T-cell (primary cell): ENCODE measurements at regions not wholly inside any gene's neighbourhood (a gene's known extent, or its start where the extent isn't known, plus 50 kb on each side); places are given as distances from the start of the nearest gene placed in this dataset.

Source experiments
- ATAC-seq, 4 experiments: fragments of 200-7000 bp in 3 of 4; fragments of 150-1000 bp in 1 of 4; cut with Tn5 transposase; replicated peaks in 1 of 4; 1 replicate in 3 of 4; 2 replicates in 1 of 4; pipeline ENCODE4 v1.10.0; 2021; ENCODE audit warnings: moderate library complexity in 3 of 4, mild to moderate bottlenecking in 2 of 4, moderate number of reproducible peaks in 1 of 4
- CTCF ChIA-PET, 2 donors: fragments of 300-600 bp; sonication (Branson Sonifier 250); formaldehyde crosslinking; loops; one replicate each; lab custom pipeline; 2022; ENCODE audit warnings: antibody characterized with exemption in 2 of 2; lab: Charles Lee
- POLR2A ChIA-PET, 2 donors: fragments of 300-600 bp; sonication (Branson Sonifier 250); formaldehyde crosslinking; loops; one replicate each; lab custom pipeline; 2022; ENCODE audit warnings: antibody characterized with exemption in 2 of 2; lab: Charles Lee
- DNase-seq, 35 experiments: peaks; one replicate each; pipeline versions ENCODE4 v3.0.0 to v3.0.0-alpha.2; 2013 to 2023
- H3K27ac ChIP-seq: one replicate; pipeline ENCODE4 v1.5.1; 2013; ENCODE audit warnings: low read length
- H3K27me3 ChIP-seq, 2 experiments: replicated peaks in 1 of 2; 1 replicate in 1 of 2; 2 replicates in 1 of 2; pipeline versions ENCODE4 v1.6.1 to v1.7.0; 2013; ENCODE audit warnings: low read length in 1 of 2, mixed read lengths in 1 of 2; ENCODE audit not compliant: control insufficient read depth in 2 of 2, insufficient read depth in 2 of 2; ENCODE audit errors: extremely low read depth in 1 of 2
- H3K36me3 ChIP-seq, 2 donors: 1 replicate in 1 of 2; 2 replicates in 1 of 2; pipeline versions ENCODE4 v1.6.1 to v1.7.0; 2013; ENCODE audit warnings: low read length in 1 of 2; ENCODE audit not compliant: control insufficient read depth in 2 of 2, insufficient read depth in 1 of 2; ENCODE audit errors: extremely low read depth in 1 of 2
- H3K4me1 ChIP-seq, 2 experiments: 1 replicate in 1 of 2; 2 replicates in 1 of 2; pipeline versions ENCODE4 v1.6.1 to v1.7.0; 2013; ENCODE audit warnings: low read length in 2 of 2, mixed read lengths in 1 of 2; ENCODE audit not compliant: insufficient read depth in 2 of 2, control insufficient read depth in 1 of 2; ENCODE audit errors: extremely low read depth in 1 of 2
- H3K4me3 ChIP-seq, 2 donors: 1 replicate in 1 of 2; 2 replicates in 1 of 2; pipeline versions ENCODE4 v1.5.1 to v1.7.0; 2013; ENCODE audit warnings: mild to moderate bottlenecking in 2 of 2, low read length in 1 of 2, moderate library complexity in 1 of 2; ENCODE audit not compliant: control insufficient read depth in 1 of 2; ENCODE audit errors: extremely low read depth in 1 of 2
- H3K9me3 ChIP-seq: 2 replicates; pipeline ENCODE4 v1.7.0; 2013
- H3K27ac Mint-ChIP-seq, 2 donors: one replicate each; pipeline ENCODE4 v1.8.0; 2020 to 2021; ENCODE audit warnings: mild to moderate bottlenecking in 2 of 2, mixed read lengths in 2 of 2
- H3K27me3 Mint-ChIP-seq, 2 donors: one replicate each; pipeline ENCODE4 v1.8.0; 2021 to 2022; ENCODE audit warnings: mixed read lengths in 2 of 2
- H3K36me3 Mint-ChIP-seq: one replicate; pipeline ENCODE4 v1.8.0; 2021; ENCODE audit warnings: mixed read lengths
- H3K4me1 Mint-ChIP-seq, 3 donors: one replicate each; pipeline ENCODE4 v1.8.0; 2020 to 2022; ENCODE audit warnings: mixed read lengths in 3 of 3, mild to moderate bottlenecking in 1 of 3
- H3K4me3 Mint-ChIP-seq, 3 donors: one replicate each; pipeline ENCODE4 v1.8.0; 2020 to 2022; ENCODE audit warnings: mild to moderate bottlenecking in 3 of 3, mixed read lengths in 3 of 3, moderate library complexity in 3 of 3
- H3K9me3 Mint-ChIP-seq, 3 donors: one replicate each; pipeline ENCODE4 v1.8.0; 2020 to 2022; ENCODE audit warnings: mixed read lengths in 3 of 3
- WGBS: methylation state at CpG from one replicate; pipeline ENCODE4 v1.1.5; 2013; ENCODE audit warnings: missing lambda C conversion rate; ENCODE audit not compliant: insufficient coverage; 5-methylcytosine and 5-hydroxymethylcytosine counted together

DNA sequence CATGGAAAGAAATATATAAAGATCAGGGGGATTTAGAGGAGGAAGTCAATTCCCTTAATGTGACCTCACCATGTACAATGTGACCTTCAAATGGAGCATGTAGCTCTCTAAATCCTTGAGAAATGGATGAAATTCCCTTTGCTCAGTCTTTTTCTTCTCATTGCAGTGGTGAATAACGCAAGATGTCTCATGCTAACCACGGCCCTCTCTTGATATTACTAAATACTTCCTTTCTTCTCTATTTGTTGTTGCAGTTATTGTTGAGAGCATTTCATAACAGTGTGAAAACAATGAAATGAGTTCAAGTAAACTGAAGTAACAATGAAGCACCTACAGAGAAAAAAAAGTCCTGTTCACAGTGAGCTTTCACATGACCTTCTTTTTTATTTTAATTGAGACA, 55.6 kb downstream of the ZNF281 start:
- ATAC-seq (no peak), DNase-seq (no peak)
- H3K27ac ChIP-seq: no peak overlapping the region
- no peaks in the 10 kb centered on the region for H3K36me3 ChIP-seq
- Mint-ChIP-seq H3K4me3 (no peak overlapping the region), H3K27ac (peak overlapping the region in 1 of 2 donors; percentile 4), H3K36me3 (no peaks in the 10 kb centered on the region), H3K27me3 (no peaks in the 10 kb centered on the region), H3K4me1 (peaks cover 30 to 32% (median 31%) of the 10 kb centered on the region in 3 donors), H3K9me3 (no peaks in the 10 kb centered on the region)
- POLR2A ChIA-PET: no interaction called here
- no peaks in the 10 kb centered on the region for H3K9me3 ChIP-seq
- no peak overlapping the region for H3K4me3 ChIP-seq
- no peaks in the 10 kb centered on the region for H3K27me3 ChIP-seq
- no CpG with 5 or more reads among the region's 2 CpGs for WGBS
- H3K4me1 ChIP-seq: peaks cover 18 to 19% of the 10 kb centered on the region in 2 experiments
- CTCF ChIA-PET: no interaction called here

DNA sequence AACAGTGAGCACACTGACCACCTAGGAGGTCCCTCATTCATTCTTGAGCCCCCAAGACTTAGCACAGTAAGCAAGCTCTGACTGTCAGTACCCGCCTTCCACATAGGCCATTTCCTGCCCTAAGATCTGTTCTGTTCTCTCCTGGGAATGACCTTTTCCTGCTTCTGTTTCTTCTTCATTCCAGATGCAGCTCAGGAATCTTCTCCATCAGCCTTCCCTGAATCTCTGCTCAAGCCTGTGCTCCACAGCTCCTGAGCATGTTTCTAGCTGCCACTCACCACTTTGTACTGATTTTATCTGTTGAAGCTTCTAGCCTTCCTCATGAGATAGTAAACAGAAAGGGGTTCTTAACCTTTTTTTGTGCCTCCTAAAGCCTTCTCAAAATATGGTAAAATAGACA, 56.6 kb downstream of the ZNF281 start:
- Histone ChIP-seq H3K27ac (no peak overlapping the region), H3K9me3 (no peaks in the 10 kb centered on the region), H3K4me3 (no peak overlapping the region), H3K27me3 (no peaks in the 10 kb centered on the region), H3K36me3 (no peaks in the 10 kb centered on the region), H3K4me1 (peaks cover 18 to 19% of the 10 kb centered on the region in 2 experiments)
- POLR2A ChIA-PET: no interaction called here
- H3K4me3 Mint-ChIP-seq: peak overlapping the region in 1 of 3 donors; percentile 46
- peak overlapping the region; percentile 82 to 87 for H3K27ac Mint-ChIP-seq
- no peaks in the 10 kb centered on the region for H3K9me3 Mint-ChIP-seq
- WGBS: 100% methylated on average over 1 of the region's 1 CpG
- peaks cover 30 to 32% (median 31%) of the 10 kb centered on the region in 3 donors for H3K4me1 Mint-ChIP-seq
- H3K36me3 Mint-ChIP-seq: no peaks in the 10 kb centered on the region
- no peak for DNase-seq
- ATAC-seq: no peak
- no peaks in the 10 kb centered on the region for H3K27me3 Mint-ChIP-seq
- CTCF ChIA-PET: no interaction called here

DNA sequence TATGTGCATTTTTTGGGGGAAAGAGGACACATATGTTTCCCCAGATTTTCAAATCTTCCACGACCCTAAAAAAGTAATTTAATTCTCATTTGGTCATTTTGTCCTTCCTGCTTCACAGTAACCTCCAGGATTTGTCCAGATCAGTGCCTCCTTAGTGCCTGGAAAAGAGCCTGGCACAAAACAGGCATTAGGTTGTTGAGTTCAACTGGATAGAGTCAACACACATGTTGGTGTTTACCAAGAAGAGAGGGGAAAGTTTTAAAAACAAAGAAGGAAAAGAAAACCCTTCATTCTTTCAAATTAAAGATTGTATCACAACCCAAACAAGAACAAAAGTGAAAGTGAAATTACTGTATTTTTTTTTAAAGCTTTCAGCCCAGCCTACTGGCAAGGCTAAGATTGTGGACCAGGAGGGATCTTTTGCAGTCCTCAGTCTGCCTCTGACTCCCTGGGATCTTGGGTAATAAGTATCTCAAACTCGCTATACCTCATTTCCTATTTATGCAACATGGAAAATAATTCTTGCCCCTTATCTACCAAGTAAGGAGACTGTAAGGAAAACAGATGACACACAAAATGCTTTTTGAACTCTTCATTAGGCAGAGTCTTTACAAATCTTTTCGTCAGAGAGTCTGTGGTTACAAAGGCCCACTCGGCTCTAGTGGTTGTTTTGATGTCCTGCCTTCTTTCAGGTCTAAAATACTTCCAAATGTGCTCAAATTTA, 57.8 kb downstream of the ZNF281 start:
- Mint-ChIP-seq H3K4me1 (peaks cover 30 to 32% (median 31%) of the 10 kb centered on the region in 3 donors), H3K36me3 (no peaks in the 10 kb centered on the region), H3K9me3 (no peaks in the 10 kb centered on the region), H3K4me3 (peak overlapping the region; percentile 65 to 73 (median 66)), H3K27me3 (no peaks in the 10 kb centered on the region), H3K27ac (peak overlapping the region; percentile 89 to 95)
- WGBS: no CpG with 5 or more reads among the region's 4 CpGs
- POLR2A ChIA-PET: no interaction called here
- peaks cover 18 to 19% of the 10 kb centered on the region in 2 experiments for H3K4me1 ChIP-seq
- H3K36me3 ChIP-seq: no peaks in the 10 kb centered on the region
- DNase-seq: peak in 9 of 35 experiments; percentile 2 to 46 (median 8)
- H3K27ac ChIP-seq: peak overlapping the region; percentile 71
- no peaks in the 10 kb centered on the region for H3K27me3 ChIP-seq
- peak; percentile 61 to 86 (median 74) for ATAC-seq
- H3K4me3 ChIP-seq: peak overlapping the region in 1 of 2 donors; percentile 25
- H3K9me3 ChIP-seq: no peaks in the 10 kb centered on the region
- CTCF ChIA-PET: no interaction called here

DNA sequence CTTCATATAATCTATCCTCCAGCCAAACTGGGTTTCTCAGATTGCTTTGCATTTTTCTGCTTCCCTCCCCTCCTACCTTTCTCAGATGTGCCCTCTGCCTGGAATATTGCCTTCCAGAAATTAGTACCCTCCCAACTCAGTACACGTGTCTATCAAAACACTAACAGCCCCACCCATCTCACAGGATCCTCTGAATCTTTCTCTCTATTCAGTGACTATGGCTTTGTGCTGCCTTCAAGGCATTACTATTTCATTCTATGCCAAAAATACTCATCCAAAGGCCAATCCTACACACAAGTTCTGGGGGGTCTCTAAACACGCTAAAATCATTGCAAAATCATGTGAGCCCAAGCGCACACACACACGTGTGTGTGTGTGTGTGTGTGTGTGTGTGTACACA, 58.4 kb downstream of the ZNF281 start:
- Mint-ChIP-seq H3K27ac (peak overlapping the region; percentile 89 to 95), H3K27me3 (no peaks in the 10 kb centered on the region), H3K36me3 (no peaks in the 10 kb centered on the region), H3K9me3 (no peaks in the 10 kb centered on the region), H3K4me3 (peak overlapping the region; percentile 65 to 73 (median 66)), H3K4me1 (peaks cover 30 to 32% (median 31%) of the 10 kb centered on the region in 3 donors)
- WGBS: 33% methylated on average over 1 of the region's 4 CpGs
- ChIA-PET CTCF (no interaction called here), POLR2A (no interaction called here)
- no peaks in the 10 kb centered on the region for H3K9me3 ChIP-seq
- no peaks in the 10 kb centered on the region for H3K36me3 ChIP-seq
- no peak for DNase-seq
- no peak overlapping the region for H3K4me3 ChIP-seq
- H3K27ac ChIP-seq: peak overlapping the region; percentile 71
- ATAC-seq: no peak
- peaks cover 18 to 19% of the 10 kb centered on the region in 2 experiments for H3K4me1 ChIP-seq
- no peaks in the 10 kb centered on the region for H3K27me3 ChIP-seq

DNA sequence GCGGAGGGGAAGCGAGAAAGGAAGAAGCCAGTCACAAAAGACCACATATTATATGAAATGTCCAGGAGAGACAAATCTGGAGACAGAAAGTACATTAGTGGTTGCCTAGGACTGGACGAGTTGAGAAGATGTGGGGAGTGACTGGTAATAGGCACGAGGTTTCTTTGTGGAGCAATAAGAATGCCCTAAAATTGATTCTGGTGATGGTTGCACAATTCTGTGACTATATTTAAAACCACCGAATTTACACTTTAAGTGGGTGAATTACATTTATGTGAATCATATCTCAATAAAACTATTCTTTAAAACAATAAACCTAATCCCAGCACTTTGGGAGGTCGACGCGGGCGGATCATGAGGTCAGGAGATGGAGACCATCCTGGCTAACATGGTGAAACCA, 63.1 kb downstream of the ZNF281 start:
- ATAC-seq (no peak), DNase-seq (no peak)
- no peaks in the 10 kb centered on the region for H3K36me3 ChIP-seq
- ChIA-PET POLR2A (no interaction called here), CTCF (no interaction called here)
- H3K27me3 ChIP-seq: no peaks in the 10 kb centered on the region
- no peak overlapping the region for H3K4me3 ChIP-seq
- Mint-ChIP-seq H3K4me1 (peaks cover 7 to 10% (median 7%) of the 10 kb centered on the region in 3 donors), H3K27ac (no peak overlapping the region), H3K27me3 (no peaks in the 10 kb centered on the region), H3K36me3 (no peaks in the 10 kb centered on the region), H3K9me3 (no peaks in the 10 kb centered on the region), H3K4me3 (no peak overlapping the region)
- no peak overlapping the region for H3K27ac ChIP-seq
- peaks cover 4 to 5% of the 10 kb centered on the region in 2 experiments for H3K4me1 ChIP-seq
- H3K9me3 ChIP-seq: no peaks in the 10 kb centered on the region
- no CpG with 5 or more reads among the region's 9 CpGs for WGBS

DNA sequence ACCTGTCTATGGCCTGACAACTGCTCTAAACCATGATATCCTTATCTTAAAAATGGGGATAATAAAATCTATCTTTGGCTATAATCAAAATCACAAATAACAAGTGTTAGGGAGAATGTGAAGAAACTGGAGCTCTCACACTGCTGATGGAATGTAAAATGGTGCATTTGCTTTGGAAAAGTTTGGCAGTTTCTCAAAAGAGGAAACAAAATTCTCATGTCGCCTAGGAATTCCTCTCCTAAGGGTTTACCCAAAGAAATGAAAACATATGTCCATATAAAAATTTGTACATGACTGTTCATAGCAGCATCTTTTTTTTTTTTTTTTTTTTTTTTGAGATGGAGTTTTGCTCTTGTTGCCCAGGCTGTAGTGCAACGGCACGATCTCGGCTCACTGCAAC, 64.3 kb downstream of the ZNF281 start:
- peaks cover 0 to 5% (median 3%) of the 10 kb centered on the region in 3 donors for H3K4me1 Mint-ChIP-seq
- no CpG with 5 or more reads among the region's 4 CpGs for WGBS
- POLR2A ChIA-PET: interaction anchor here in 1 of 2 donors (0.7 kb wide), 1 partner anchor 235 kb away, joined by 4 read pairs; no protein-coding TSS in a partner anchor

More for the DNA sequence above, 64.3 kb downstream of the ZNF281 start:
- ATAC-seq: no peak
- Histone ChIP-seq H3K9me3 (no peaks in the 10 kb centered on the region), H3K27me3 (no peaks in the 10 kb centered on the region), H3K27ac (no peak overlapping the region), H3K4me1 (no peaks in the 10 kb centered on the region), H3K36me3 (no peaks in the 10 kb centered on the region), H3K4me3 (no peak overlapping the region)
- H3K9me3 Mint-ChIP-seq: no peaks in the 10 kb centered on the region
- CTCF ChIA-PET: no interaction called here
- no peaks in the 10 kb centered on the region for H3K27me3 Mint-ChIP-seq
- DNase-seq: no peak
- no peak overlapping the region for H3K4me3 Mint-ChIP-seq
- no peak overlapping the region for H3K27ac Mint-ChIP-seq
- H3K36me3 Mint-ChIP-seq: no peaks in the 10 kb centered on the region
